ENCODE measurements at regions not wholly inside any gene's neighbourhood (a gene's known extent, or its start where the extent isn't known, plus 50 kb on each side); places are given as distances from the start of the nearest gene placed in this dataset.

- DNase-seq: no peak
These were observed 61.1 kb upstream of the IQSEC1 start for GRCh38 chr3:13134166-13134878.

GRCh38 chr3:13133471-13133981 lies 60.3 kb upstream of the IQSEC1 start:
- no peak for DNase-seq

GRCh38 chr3:13132731-13133410 lies 59.6 kb upstream of the IQSEC1 start:
- DNase-seq: no peak

GRCh38 chr3:13132281-13132680 lies 59.1 kb upstream of the IQSEC1 start:
- DNase-seq: no peak

GRCh38 chr3:13130464-13131193 lies 57.4 kb upstream of the IQSEC1 start:
- no peak for DNase-seq

GRCh38 chr3:13125092-13126015 lies 52.1 kb upstream of the IQSEC1 start:
- DNase-seq: no peak

GRCh38 chr3:13124631-13125030 lies 51.4 kb upstream of the IQSEC1 start:
- no peak for DNase-seq

- no peak for DNase-seq
These were observed 50.5 kb upstream of the IQSEC1 start for GRCh38 chr3:13123765-13124164.

GRCh38 chr3:13123013-13123654 lies 49.9 kb upstream of the IQSEC1 start:
- no peak for DNase-seq
